MM.1S (cell line): ENCODE measurements at regions not wholly inside any gene's neighbourhood (a gene's known extent, or its start where the extent isn't known, plus 50 kb on each side); places are given as distances from the start of the nearest gene placed in this dataset.

ENCODE experiments used
- CTCF ChIP-seq: fragments of 300-600 bp; sonication (generic); IDR thresholded peaks from 2 replicates; pipeline ENCODE4 v1.5.1; 2016; ENCODE audit warnings: antibody characterized with exemption, low read length, mixed read lengths
- EZH2 ChIP-seq: fragments of 300-600 bp; sonication (generic); optimal IDR thresholded peaks from 2 replicates; pipeline ENCODE3; 2017; ENCODE audit warnings: low read depth, mild to moderate bottlenecking, antibody characterized with exemption, low read length, mixed read lengths

GRCh38 chr5:8417316-8418048, 548.5 kb downstream of the MTRR start:
- no peak for TF ChIP-seq CTCF
- no peak for TF ChIP-seq EZH2
